Central memory CD8-positive, alpha-beta T cell (primary cell): ENCODE measurements at regions not wholly inside any gene's neighbourhood (a gene's known extent, or its start where the extent isn't known, plus 50 kb on each side); places are given as distances from the start of the nearest gene placed in this dataset.

ENCODE experiments used
- ATAC-seq: fragments of 150-1000 bp; cut with Tn5 transposase; replicated peaks from 2 replicates; pipeline ENCODE4 v1.10.0; 2022; ENCODE audit warnings: mild to moderate bottlenecking, moderate FRiP score, moderate number of reproducible peaks; ENCODE audit not compliant: poor library complexity, severe bottlenecking; ENCODE audit errors: extremely low read depth
- DNase-seq, 2 donors: peaks; one replicate each; pipeline ENCODE4 v3.0.0; 2021; ENCODE audit warnings: low spot score in 2 of 2
- H3K27ac Mint-ChIP-seq: one replicate; pipeline ENCODE4 v1.8.0; 2022; ENCODE audit warnings: low read depth, mild to moderate bottlenecking, moderate library complexity, mixed read lengths
- H3K27me3 Mint-ChIP-seq: one replicate; pipeline ENCODE4 v1.8.0; 2022; ENCODE audit warnings: mixed read lengths
- H3K36me3 Mint-ChIP-seq: one replicate; pipeline ENCODE4 v1.8.0; 2022; ENCODE audit warnings: mild to moderate bottlenecking, moderate library complexity, mixed read lengths; ENCODE audit not compliant: insufficient read depth
- H3K4me1 Mint-ChIP-seq: one replicate; pipeline ENCODE4 v1.8.0; 2022; ENCODE audit warnings: mixed read lengths
- H3K4me3 Mint-ChIP-seq: one replicate; pipeline ENCODE4 v1.8.0; 2022; ENCODE audit warnings: mild to moderate bottlenecking, moderate library complexity, mixed read lengths
- H3K9me3 Mint-ChIP-seq: one replicate; pipeline ENCODE4 v1.8.0; 2022; ENCODE audit warnings: mixed read lengths

GRCh38 chr5:101136454-101136853 lies 233.4 kb upstream of the ST8SIA4 start:
- ATAC-seq (no peak), DNase-seq (no peak)
- no peaks in the 10 kb centered on the region for H3K36me3 Mint-ChIP-seq
- no peaks in the 10 kb centered on the region for H3K27me3 Mint-ChIP-seq
- no peak overlapping the region for H3K4me3 Mint-ChIP-seq
- H3K4me1 Mint-ChIP-seq, result no peaks in the 10 kb centered on the region
- no peaks in the 10 kb centered on the region for H3K9me3 Mint-ChIP-seq
- no peak overlapping the region for H3K27ac Mint-ChIP-seq

DNA sequence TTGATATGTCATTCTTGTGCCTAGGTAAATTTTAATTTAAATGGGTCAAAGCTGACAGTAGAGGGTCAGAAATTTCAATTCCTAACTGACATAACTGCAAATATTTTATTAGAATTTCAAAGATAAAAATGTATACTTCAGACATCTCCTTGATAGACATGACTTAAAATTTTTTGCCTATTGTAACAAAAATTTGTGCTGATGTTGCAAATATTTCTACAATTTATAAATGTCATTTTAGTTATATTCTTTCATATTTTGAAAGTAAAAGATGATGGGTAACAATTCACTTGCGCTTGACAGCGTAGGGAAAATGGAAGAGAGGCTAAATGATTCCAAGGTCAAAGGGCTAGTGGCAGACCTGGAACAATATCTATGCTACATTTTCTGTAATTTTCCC lies 220.3 kb upstream of the ST8SIA4 start:
- H3K4me1 Mint-ChIP-seq, result no peaks in the 10 kb centered on the region
- ATAC-seq, result no peak
- DNase-seq, result no peak
- no peaks in the 10 kb centered on the region for H3K9me3 Mint-ChIP-seq
- no peaks in the 10 kb centered on the region for H3K27me3 Mint-ChIP-seq
- no peaks in the 10 kb centered on the region for H3K36me3 Mint-ChIP-seq
- H3K4me3 Mint-ChIP-seq, result no peak overlapping the region
- H3K27ac Mint-ChIP-seq, result no peak overlapping the region

- H3K27ac Mint-ChIP-seq, result no peak overlapping the region
- ATAC-seq (no peak), DNase-seq (no peak)
- no peaks in the 10 kb centered on the region for H3K4me1 Mint-ChIP-seq
- H3K4me3 Mint-ChIP-seq, result no peak overlapping the region
- peaks cover 39% of the 10 kb centered on the region for H3K27me3 Mint-ChIP-seq
- H3K9me3 Mint-ChIP-seq, result no peaks in the 10 kb centered on the region
- H3K36me3 Mint-ChIP-seq, result no peaks in the 10 kb centered on the region
These were observed 209.6 kb upstream of the ST8SIA4 start for GRCh38 chr5:101112645-101113044.

GRCh38 chr5:101103874-101104273 lies 200.8 kb upstream of the ST8SIA4 start:
- H3K4me1 Mint-ChIP-seq, result peaks cover 6% of the 10 kb centered on the region

DNA sequence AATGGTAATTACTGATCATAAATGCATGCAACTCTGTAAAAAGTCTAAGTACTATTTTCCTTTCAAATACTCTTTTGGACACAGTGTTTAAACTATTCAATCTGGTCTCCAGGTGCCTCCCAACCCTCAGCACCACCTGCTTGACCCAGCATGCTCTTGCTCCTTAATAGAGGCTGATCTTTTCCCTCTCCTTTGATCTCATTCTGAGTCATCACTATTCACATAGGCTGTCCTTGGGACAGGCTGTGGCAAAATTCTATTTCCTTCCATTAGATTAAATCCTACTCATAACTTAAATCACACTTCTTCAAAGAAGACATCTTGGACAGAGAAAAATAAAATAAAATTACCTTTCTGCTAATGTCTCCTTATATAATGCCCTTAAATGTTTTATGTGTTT lies 199.4 kb upstream of the ST8SIA4 start:
- peaks cover 6% of the 10 kb centered on the region for H3K4me1 Mint-ChIP-seq
- H3K27me3 Mint-ChIP-seq, result no peaks in the 10 kb centered on the region
- no peak for DNase-seq
- no peak overlapping the region for H3K4me3 Mint-ChIP-seq
- H3K27ac Mint-ChIP-seq, result no peak overlapping the region
- H3K36me3 Mint-ChIP-seq, result no peaks in the 10 kb centered on the region
- ATAC-seq, result no peak
- H3K9me3 Mint-ChIP-seq, result no peaks in the 10 kb centered on the region

More at GRCh38 chr5:101103874-101104273, 200.8 kb upstream of the ST8SIA4 start:
- no peak overlapping the region for H3K4me3 Mint-ChIP-seq
- H3K27ac Mint-ChIP-seq, result no peak overlapping the region
- no peaks in the 10 kb centered on the region for H3K9me3 Mint-ChIP-seq
- no peaks in the 10 kb centered on the region for H3K36me3 Mint-ChIP-seq
- DNase-seq (no peak), ATAC-seq (no peak)
- H3K27me3 Mint-ChIP-seq, result no peaks in the 10 kb centered on the region

DNA sequence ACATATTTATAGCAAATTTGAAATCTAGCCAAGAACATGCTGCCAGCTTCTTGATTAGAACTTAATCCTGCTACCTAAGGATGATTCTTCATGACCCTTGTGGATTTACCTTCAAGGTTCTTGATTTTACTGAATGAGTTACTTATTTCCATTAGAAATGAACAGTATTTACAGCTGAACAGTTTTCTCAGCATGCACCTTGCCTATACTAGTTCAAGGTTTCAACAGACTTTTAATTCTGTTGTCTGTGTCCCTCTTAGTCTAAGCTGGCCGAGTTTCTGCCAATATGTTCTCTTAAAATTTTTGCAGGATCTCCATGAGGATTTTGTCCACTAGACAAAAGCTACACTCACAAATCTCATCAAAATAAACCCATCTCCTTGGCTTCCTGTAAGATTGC lies 188.8 kb upstream of the ST8SIA4 start:
- H3K9me3 Mint-ChIP-seq, result no peaks in the 10 kb centered on the region
- no peaks in the 10 kb centered on the region for H3K4me1 Mint-ChIP-seq
- no peak for DNase-seq
- H3K27me3 Mint-ChIP-seq, result no peaks in the 10 kb centered on the region
- ATAC-seq, result no peak
- no peak overlapping the region for H3K4me3 Mint-ChIP-seq
- H3K36me3 Mint-ChIP-seq, result no peaks in the 10 kb centered on the region
- H3K27ac Mint-ChIP-seq, result no peak overlapping the region

- H3K27me3 Mint-ChIP-seq, result no peaks in the 10 kb centered on the region
- H3K9me3 Mint-ChIP-seq, result no peaks in the 10 kb centered on the region
- ATAC-seq (no peak), DNase-seq (no peak)
- H3K4me1 Mint-ChIP-seq, result no peaks in the 10 kb centered on the region
- no peaks in the 10 kb centered on the region for H3K36me3 Mint-ChIP-seq
- H3K27ac Mint-ChIP-seq, result no peak overlapping the region
- no peak overlapping the region for H3K4me3 Mint-ChIP-seq
These were observed 181.3 kb upstream of the ST8SIA4 start for GRCh38 chr5:101084353-101084752.

GRCh38 chr5:101080462-101081240 lies 177.6 kb upstream of the ST8SIA4 start:
- H3K27me3 Mint-ChIP-seq, result peaks cover 16% of the 10 kb centered on the region
- no peak overlapping the region for H3K4me3 Mint-ChIP-seq
- H3K4me1 Mint-ChIP-seq, result no peaks in the 10 kb centered on the region
- DNase-seq (no peak), ATAC-seq (no peak)
- no peaks in the 10 kb centered on the region for H3K36me3 Mint-ChIP-seq
- H3K27ac Mint-ChIP-seq, result no peak overlapping the region
- H3K9me3 Mint-ChIP-seq, result no peaks in the 10 kb centered on the region

GRCh38 chr5:101068298-101068697 lies 165.2 kb upstream of the ST8SIA4 start:
- no peak for ATAC-seq
- H3K4me3 Mint-ChIP-seq, result no peak overlapping the region
- H3K9me3 Mint-ChIP-seq, result no peaks in the 10 kb centered on the region
- no peaks in the 10 kb centered on the region for H3K36me3 Mint-ChIP-seq
- no peak overlapping the region for H3K27ac Mint-ChIP-seq
- no peaks in the 10 kb centered on the region for H3K27me3 Mint-ChIP-seq
- DNase-seq, result no peak
- no peaks in the 10 kb centered on the region for H3K4me1 Mint-ChIP-seq

DNA sequence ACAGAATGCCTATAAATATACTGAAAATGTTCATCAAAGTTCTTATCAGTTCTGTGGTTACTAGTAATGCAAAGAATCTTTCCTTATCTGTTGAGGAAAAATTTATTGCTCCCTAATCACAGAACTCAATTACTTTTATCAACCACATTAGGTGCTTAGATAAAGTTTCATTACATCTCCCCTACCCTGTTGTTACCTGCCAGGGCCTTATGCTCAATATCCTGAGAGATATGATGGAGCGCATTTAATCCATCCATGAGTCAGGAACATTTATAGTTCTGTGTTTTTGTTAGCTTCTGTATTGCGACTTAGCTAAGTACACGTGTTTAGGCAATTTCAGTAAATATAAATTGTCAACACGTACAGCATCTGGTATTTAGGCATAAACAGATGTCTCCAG lies 164.3 kb upstream of the ST8SIA4 start:
- H3K4me3 Mint-ChIP-seq, result no peak overlapping the region
- no peaks in the 10 kb centered on the region for H3K9me3 Mint-ChIP-seq
- ATAC-seq (no peak), DNase-seq (no peak)
- no peak overlapping the region for H3K27ac Mint-ChIP-seq
- H3K4me1 Mint-ChIP-seq, result no peaks in the 10 kb centered on the region
- H3K36me3 Mint-ChIP-seq, result no peaks in the 10 kb centered on the region
- H3K27me3 Mint-ChIP-seq, result peaks cover 3% of the 10 kb centered on the region

DNA sequence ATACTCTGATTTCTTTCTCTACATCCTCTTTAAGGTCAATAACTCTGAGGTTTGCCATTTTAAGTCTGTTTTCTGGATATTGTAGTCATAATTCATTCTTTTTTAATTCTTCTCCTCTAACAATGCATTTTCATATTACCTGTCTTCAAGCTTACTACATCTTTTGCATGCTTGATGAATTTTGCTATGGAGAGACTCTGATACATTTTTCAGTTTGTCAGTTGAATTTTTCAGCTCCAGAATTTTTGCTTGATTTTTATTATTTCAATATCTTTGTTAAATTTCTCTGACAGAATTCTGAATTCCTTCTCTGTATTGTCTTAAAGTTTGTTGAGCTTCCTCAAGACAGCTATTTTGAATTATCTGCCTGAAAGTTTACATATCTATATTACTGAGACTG lies 159.8 kb upstream of the ST8SIA4 start:
- Mint-ChIP-seq H3K4me3 (no peak overlapping the region), H3K4me1 (no peaks in the 10 kb centered on the region), H3K9me3 (no peaks in the 10 kb centered on the region)

GRCh38 chr5:101047181-101047580 lies 144.1 kb upstream of the ST8SIA4 start:
- no peaks in the 10 kb centered on the region for H3K27me3 Mint-ChIP-seq
- no peak overlapping the region for H3K27ac Mint-ChIP-seq
- H3K4me3 Mint-ChIP-seq, result no peak overlapping the region
- H3K4me1 Mint-ChIP-seq, result no peaks in the 10 kb centered on the region
- H3K9me3 Mint-ChIP-seq, result no peaks in the 10 kb centered on the region
- no peak for ATAC-seq
- no peaks in the 10 kb centered on the region for H3K36me3 Mint-ChIP-seq
- DNase-seq, result no peak

More for the DNA sequence above, 159.8 kb upstream of the ST8SIA4 start:
- DNase-seq, result no peak
- Mint-ChIP-seq H3K27me3 (peaks cover 40% of the 10 kb centered on the region), H3K27ac (no peak overlapping the region), H3K36me3 (no peaks in the 10 kb centered on the region)
- no peak for ATAC-seq

DNA sequence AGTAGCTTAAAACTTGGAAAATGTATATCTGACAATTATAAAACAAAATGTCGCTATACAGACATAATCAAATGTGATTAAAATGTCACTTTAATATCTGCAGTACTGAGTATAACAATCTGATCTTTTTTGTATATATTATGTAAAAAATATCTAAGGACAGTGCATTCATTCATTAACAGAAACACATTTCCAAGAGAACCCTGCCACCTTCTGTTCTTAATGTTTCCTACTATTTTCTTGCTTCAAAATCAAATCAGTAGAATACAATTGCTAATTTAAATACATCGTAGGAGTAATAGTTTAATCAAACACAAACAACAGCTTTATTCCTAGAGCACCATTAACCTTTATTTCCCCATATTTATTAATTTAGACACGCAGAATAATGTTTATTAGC lies 142.6 kb upstream of the ST8SIA4 start:
- no peak overlapping the region for H3K4me3 Mint-ChIP-seq
- H3K4me1 Mint-ChIP-seq, result no peaks in the 10 kb centered on the region
- no peaks in the 10 kb centered on the region for H3K9me3 Mint-ChIP-seq
- DNase-seq (no peak), ATAC-seq (no peak)
- H3K27me3 Mint-ChIP-seq, result no peaks in the 10 kb centered on the region
- H3K27ac Mint-ChIP-seq, result no peak overlapping the region
- H3K36me3 Mint-ChIP-seq, result no peaks in the 10 kb centered on the region
